Thymus (tissue), 11 donors: ENCODE measurements at regions not wholly inside any gene's neighbourhood (a gene's known extent, or its start where the extent isn't known, plus 50 kb on each side); places are given as distances from the start of the nearest gene placed in this dataset.

ENCODE experiments used
- DNase-seq, 9 donors: peaks; one replicate each; pipeline ENCODE4 v3.0.0-alpha.2; 2013; ENCODE audit warnings: low spot score in 9 of 9, low read depth in 6 of 9, missing footprints in 1 of 9
- H3K27ac ChIP-seq, 2 donors: one replicate each; pipeline ENCODE4 v1.5.1; 2013; ENCODE audit warnings: control low read depth in 1 of 2, low read depth in 1 of 2, low read length in 1 of 2, mild to moderate bottlenecking in 1 of 2, moderate library complexity in 1 of 2
- H3K27me3 ChIP-seq, 2 donors: one replicate each; pipeline ENCODE4 v1.5.1; 2013; ENCODE audit warnings: low read length in 1 of 2; ENCODE audit not compliant: control insufficient read depth in 2 of 2, insufficient read depth in 1 of 2
- H3K36me3 ChIP-seq, 2 donors: one replicate each; pipeline ENCODE4 v1.5.1; 2013; ENCODE audit warnings: low read length in 1 of 2, mild to moderate bottlenecking in 1 of 2, moderate library complexity in 1 of 2; ENCODE audit not compliant: control insufficient read depth in 2 of 2, insufficient read depth in 2 of 2
- H3K4me1 ChIP-seq, 2 donors: one replicate each; pipeline ENCODE4 v1.5.1; 2013; ENCODE audit warnings: low read length in 2 of 2; ENCODE audit not compliant: control insufficient read depth in 2 of 2, insufficient read depth in 2 of 2
- H3K4me3 ChIP-seq, 2 donors: one replicate each; pipeline ENCODE4 v1.5.1; 2013; ENCODE audit warnings: low read length in 2 of 2, control low read depth in 1 of 2, mild to moderate bottlenecking in 1 of 2
- H3K9me3 ChIP-seq, 2 donors: one replicate each; pipeline ENCODE4 v1.5.1; 2013; ENCODE audit warnings: low read length in 1 of 2, mild to moderate bottlenecking in 1 of 2; ENCODE audit not compliant: control insufficient read depth in 2 of 2, insufficient read depth in 1 of 2
- WGBS: extraction: QIAGEN DNeasy Blood & Tissue Kit; methylation state at CpG from one replicate; pipeline ENCODE4 v1.1.7; 2013; 5-methylcytosine and 5-hydroxymethylcytosine counted together
- donor health status: healthy.

GRCh38 chr22:49532869-49533802, 294.5 kb downstream of the BRD1 start:
- H3K4me3 ChIP-seq: no peak overlapping the region
- H3K36me3 ChIP-seq: no peaks in the 10 kb centered on the region
- H3K27me3 ChIP-seq: no peaks in the 10 kb centered on the region
- DNase-seq: no peak
- no peak overlapping the region for H3K27ac ChIP-seq
- H3K4me1 ChIP-seq: no peaks in the 10 kb centered on the region
- H3K9me3 ChIP-seq: peaks cover 0 to 9% of the 10 kb centered on the region in 2 donors
- WGBS: 96% methylated on average over 22 of the region's 22 CpGs

GRCh38 chr22:49531368-49531791, 296.3 kb downstream of the BRD1 start:
- Histone ChIP-seq H3K9me3 (peaks cover 0 to 9% of the 10 kb centered on the region in 2 donors), H3K4me1 (no peaks in the 10 kb centered on the region), H3K27ac (no peak overlapping the region), H3K4me3 (no peak overlapping the region), H3K36me3 (no peaks in the 10 kb centered on the region), H3K27me3 (no peaks in the 10 kb centered on the region)
- DNase-seq: no peak
- WGBS: 91% methylated on average over 11 of the region's 11 CpGs

- 96% methylated on average over 19 of the region's 19 CpGs for WGBS
- DNase-seq: no peak
- Histone ChIP-seq H3K4me3 (no peak overlapping the region), H3K36me3 (no peaks in the 10 kb centered on the region), H3K9me3 (peaks cover 0 to 9% of the 10 kb centered on the region in 2 donors), H3K27ac (no peak overlapping the region), H3K27me3 (no peaks in the 10 kb centered on the region), H3K4me1 (no peaks in the 10 kb centered on the region)
Observed at GRCh38 chr22:49530671-49531367, 296.9 kb downstream of the BRD1 start.

GRCh38 chr22:49528420-49528720, 299.3 kb downstream of the BRD1 start:
- H3K4me1 ChIP-seq: no peaks in the 10 kb centered on the region
- no peaks in the 10 kb centered on the region for H3K27me3 ChIP-seq
- H3K9me3 ChIP-seq: peaks cover 0 to 9% of the 10 kb centered on the region in 2 donors
- 95% methylated on average over 6 of the region's 6 CpGs for WGBS
- no peak overlapping the region for H3K4me3 ChIP-seq
- no peak overlapping the region for H3K27ac ChIP-seq
- H3K36me3 ChIP-seq: no peaks in the 10 kb centered on the region
- no peak for DNase-seq

GRCh38 chr22:49527611-49528419, 299.9 kb downstream of the BRD1 start:
- DNase-seq: no peak
- Histone ChIP-seq H3K9me3 (peaks cover 0 to 9% of the 10 kb centered on the region in 2 donors), H3K27me3 (no peaks in the 10 kb centered on the region), H3K27ac (no peak overlapping the region), H3K4me3 (no peak overlapping the region), H3K4me1 (no peaks in the 10 kb centered on the region), H3K36me3 (no peaks in the 10 kb centered on the region)
- 94% methylated on average over 17 of the region's 17 CpGs for WGBS

- H3K27me3 ChIP-seq: no peaks in the 10 kb centered on the region
- no peak overlapping the region for H3K4me3 ChIP-seq
- H3K4me1 ChIP-seq: no peaks in the 10 kb centered on the region
- H3K9me3 ChIP-seq: peaks cover 0 to 9% of the 10 kb centered on the region in 2 donors
- WGBS: 92% methylated on average over 14 of the region's 14 CpGs
- DNase-seq: no peak
- H3K36me3 ChIP-seq: no peaks in the 10 kb centered on the region
- no peak overlapping the region for H3K27ac ChIP-seq
Observed at GRCh38 chr22:49525801-49526535, 301.7 kb downstream of the BRD1 start.

- 97% methylated on average over 9 of the region's 9 CpGs for WGBS
- DNase-seq: no peak
- no peaks in the 10 kb centered on the region for H3K36me3 ChIP-seq
- peaks cover 0 to 9% of the 10 kb centered on the region in 2 donors for H3K9me3 ChIP-seq
- H3K27ac ChIP-seq: no peak overlapping the region
- H3K27me3 ChIP-seq: no peaks in the 10 kb centered on the region
- H3K4me3 ChIP-seq: no peak overlapping the region
- H3K4me1 ChIP-seq: no peaks in the 10 kb centered on the region
Observed at GRCh38 chr22:49525360-49525759, 302.3 kb downstream of the BRD1 start.

GRCh38 chr22:49524362-49524761, 303.3 kb downstream of the BRD1 start:
- H3K4me3 ChIP-seq: no peak overlapping the region
- H3K9me3 ChIP-seq: peaks cover 0 to 7% of the 10 kb centered on the region in 2 donors
- no peaks in the 10 kb centered on the region for H3K27me3 ChIP-seq
- no peaks in the 10 kb centered on the region for H3K36me3 ChIP-seq
- no peak for DNase-seq
- H3K4me1 ChIP-seq: no peaks in the 10 kb centered on the region
- WGBS: 73% methylated on average over 5 of the region's 5 CpGs
- H3K27ac ChIP-seq: no peak overlapping the region
